ENCODE measurements at regions not wholly inside any gene's neighbourhood (a gene's known extent, or its start where the extent isn't known, plus 50 kb on each side); places are given as distances from the start of the nearest gene placed in this dataset.

DNA sequence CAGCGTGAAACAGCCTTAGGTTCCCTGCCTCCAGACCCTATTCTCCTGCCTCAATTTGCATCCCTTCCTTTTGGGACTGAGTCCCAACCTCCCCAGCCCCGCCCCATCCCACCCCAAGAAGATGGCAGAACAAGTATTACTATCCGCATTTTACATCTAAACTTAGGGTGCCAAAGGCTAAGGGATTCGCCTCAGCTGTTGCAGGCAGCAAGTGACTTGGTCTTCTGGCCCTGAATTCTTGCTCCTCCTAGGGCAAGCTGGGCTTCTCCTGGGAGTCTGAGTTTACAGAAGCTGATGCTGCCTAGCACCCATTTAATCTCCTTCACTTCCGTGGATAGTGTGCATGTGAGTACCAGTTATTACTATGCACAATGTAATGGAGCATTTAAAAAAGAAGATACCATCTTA lies 161.3 kb upstream of the NR5A2 start:
- TF ChIP-seq POLR2A (IDR thresholded peaks at IDR 0.05) = no peak
- TF ChIP-seq, protein P1, sequence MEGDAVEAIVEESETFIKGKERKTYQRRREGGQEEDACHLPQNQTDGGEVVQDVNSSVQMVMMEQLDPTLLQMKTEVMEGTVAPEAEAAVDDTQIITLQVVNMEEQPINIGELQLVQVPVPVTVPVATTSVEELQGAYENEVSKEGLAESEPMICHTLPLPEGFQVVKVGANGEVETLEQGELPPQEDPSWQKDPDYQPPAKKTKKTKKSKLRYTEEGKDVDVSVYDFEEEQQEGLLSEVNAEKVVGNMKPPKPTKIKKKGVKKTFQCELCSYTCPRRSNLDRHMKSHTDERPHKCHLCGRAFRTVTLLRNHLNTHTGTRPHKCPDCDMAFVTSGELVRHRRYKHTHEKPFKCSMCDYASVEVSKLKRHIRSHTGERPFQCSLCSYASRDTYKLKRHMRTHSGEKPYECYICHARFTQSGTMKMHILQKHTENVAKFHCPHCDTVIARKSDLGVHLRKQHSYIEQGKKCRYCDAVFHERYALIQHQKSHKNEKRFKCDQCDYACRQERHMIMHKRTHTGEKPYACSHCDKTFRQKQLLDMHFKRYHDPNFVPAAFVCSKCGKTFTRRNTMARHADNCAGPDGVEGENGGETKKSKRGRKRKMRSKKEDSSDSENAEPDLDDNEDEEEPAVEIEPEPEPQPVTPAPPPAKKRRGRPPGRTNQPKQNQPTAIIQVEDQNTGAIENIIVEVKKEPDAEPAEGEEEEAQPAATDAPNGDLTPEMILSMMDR (IDR thresholded peaks at IDR 0.05) = no peak
- Histone ChIP-seq H3K4me1 (no peaks in the 10 kb centered on the region), H3K4me3 (no peak overlapping the region), H3K9me3 (no peaks in the 10 kb centered on the region), H3K36me3 (no peaks in the 10 kb centered on the region), H3K27ac (no peak overlapping the region), H3K27me3 (no peaks in the 10 kb centered on the region)
- intact Hi-C loops (cut with DNase I; ENCODE audit: low total_unique reads) = no loop called here
- no peak for DNase-seq

DNA sequence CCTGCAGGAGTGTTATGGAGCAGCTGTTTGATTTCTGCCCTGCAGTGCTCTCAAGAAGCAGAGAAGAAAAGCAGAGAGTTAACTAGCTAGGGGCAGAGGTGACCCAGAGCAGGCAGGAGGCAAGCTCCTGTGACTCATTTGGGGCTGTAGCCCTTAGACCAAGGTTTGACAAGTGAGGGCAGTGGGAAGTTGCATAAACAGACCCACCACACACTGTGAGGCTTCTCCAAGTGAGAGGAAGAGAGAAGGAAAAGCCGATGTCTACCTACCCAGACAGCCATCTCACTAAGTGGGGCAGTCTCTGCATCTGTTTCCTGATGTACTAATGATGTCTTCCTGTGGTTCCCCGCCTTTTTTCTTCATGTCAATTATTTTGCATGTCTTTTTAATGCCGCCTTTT lies 159.9 kb upstream of the NR5A2 start:
- TF ChIP-seq POLR2A (IDR thresholded peaks at IDR 0.05) = no peak
- TF ChIP-seq, protein P1 (IDR thresholded peaks at IDR 0.05) = no peak
- Histone ChIP-seq H3K27ac (no peak overlapping the region), H3K9me3 (no peaks in the 10 kb centered on the region), H3K27me3 (no peaks in the 10 kb centered on the region), H3K4me1 (no peaks in the 10 kb centered on the region), H3K4me3 (no peak overlapping the region), H3K36me3 (no peaks in the 10 kb centered on the region)
- no peak for DNase-seq
- intact Hi-C loops (cut with DNase I; ENCODE audit: low total_unique reads) = no loop called here

DNA sequence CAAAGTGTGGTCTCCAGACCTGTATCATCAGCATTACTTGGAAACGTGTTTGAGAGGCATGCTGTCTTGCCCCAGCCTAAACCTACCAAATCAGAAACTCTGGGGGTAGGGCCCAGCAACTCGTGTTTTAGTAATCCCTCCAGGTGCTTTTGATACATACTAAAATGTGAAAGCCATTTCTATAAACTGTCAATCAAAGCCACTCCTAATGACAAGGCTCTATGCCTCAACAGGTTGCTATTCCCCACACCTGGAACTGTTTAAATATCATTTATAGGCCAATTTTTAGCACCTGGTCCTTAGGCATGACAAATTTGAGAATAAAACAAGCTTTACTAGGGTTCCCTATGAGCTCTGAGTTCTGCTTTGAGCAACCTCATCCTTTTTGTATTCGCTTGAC lies 158.7 kb upstream of the NR5A2 start:
- no peaks in the 10 kb centered on the region for H3K4me1 ChIP-seq
- DNase-seq = no peak
- no peak overlapping the region for H3K27ac ChIP-seq
- H3K27me3 ChIP-seq = no peaks in the 10 kb centered on the region
- no peak for TF ChIP-seq POLR2A (IDR thresholded peaks at IDR 0.05)
- TF ChIP-seq, protein P1 (IDR thresholded peaks at IDR 0.05) = no peak
- no peaks in the 10 kb centered on the region for H3K36me3 ChIP-seq
- H3K4me3 ChIP-seq = no peak overlapping the region
- intact Hi-C loops (cut with DNase I; ENCODE audit: low total_unique reads) = no loop called here
- no peaks in the 10 kb centered on the region for H3K9me3 ChIP-seq

DNA sequence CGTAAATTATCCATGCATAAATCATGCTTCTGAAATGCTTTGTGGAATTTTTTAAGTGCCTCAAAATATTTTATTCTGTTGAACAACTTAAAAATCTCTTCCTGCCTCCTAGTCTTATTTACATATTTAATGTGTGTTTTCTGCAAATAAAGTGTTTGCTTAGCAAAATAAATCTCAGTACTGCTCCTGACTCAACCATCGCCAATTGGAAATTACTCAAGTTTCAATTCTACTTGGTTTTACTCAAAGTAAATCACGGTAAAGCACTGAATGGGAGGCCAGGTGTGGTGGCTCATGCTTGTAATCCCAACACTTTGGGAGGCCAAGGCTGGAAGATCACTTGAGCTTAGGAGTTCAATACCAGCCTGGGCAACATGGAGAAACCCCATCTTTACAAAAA lies 152.2 kb upstream of the NR5A2 start:
- Histone ChIP-seq H3K4me3 (no peak overlapping the region), H3K36me3 (no peaks in the 10 kb centered on the region), H3K4me1 (no peaks in the 10 kb centered on the region), H3K27ac (no peak overlapping the region), H3K9me3 (no peaks in the 10 kb centered on the region), H3K27me3 (no peaks in the 10 kb centered on the region)
- no peak for DNase-seq
- intact Hi-C loops (cut with DNase I; ENCODE audit: low total_unique reads) = no loop called here
- TF ChIP-seq, protein P1 (IDR thresholded peaks at IDR 0.05) = no peak
- TF ChIP-seq POLR2A (IDR thresholded peaks at IDR 0.05) = no peak

DNA sequence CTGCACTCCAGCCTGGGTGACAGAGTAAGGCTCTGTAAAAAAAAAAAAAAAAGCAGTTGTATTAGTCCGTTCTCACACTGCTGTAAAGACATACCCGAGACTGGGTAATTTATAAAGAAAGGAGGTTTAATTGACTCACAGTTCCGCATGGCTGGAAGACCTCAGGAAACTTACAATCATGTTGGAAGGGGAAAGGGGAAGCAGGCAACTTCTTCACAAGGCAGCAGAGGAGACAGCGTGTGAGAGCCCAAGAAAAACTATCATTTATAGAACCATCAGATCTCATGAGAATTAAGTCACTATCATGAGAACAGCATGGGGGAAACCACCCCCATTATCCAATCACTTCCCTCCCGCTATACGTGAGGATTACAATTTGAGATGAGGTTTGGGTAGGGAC lies 151.7 kb upstream of the NR5A2 start:
- no peak for DNase-seq
- intact Hi-C loops (cut with DNase I; ENCODE audit: low total_unique reads) = no loop called here
- TF ChIP-seq, protein P1 (IDR thresholded peaks at IDR 0.05) = no peak
- TF ChIP-seq POLR2A (IDR thresholded peaks at IDR 0.05) = no peak

More for the DNA sequence above, 151.7 kb upstream of the NR5A2 start:
- Histone ChIP-seq H3K4me3 (no peak overlapping the region), H3K4me1 (no peaks in the 10 kb centered on the region), H3K9me3 (no peaks in the 10 kb centered on the region), H3K36me3 (no peaks in the 10 kb centered on the region), H3K27ac (no peak overlapping the region), H3K27me3 (no peaks in the 10 kb centered on the region)
